HG03565 (cell line): ENCODE measurements at regions not wholly inside any gene's neighbourhood (a gene's known extent, or its start where the extent isn't known, plus 50 kb on each side); places are given as distances from the start of the nearest gene placed in this dataset.
"Not testable (repeated sequence)": the region's sequence is repeated elsewhere in the genome, so short reads cannot be mapped to it uniquely, and the experiment has no call there.

Experiments
- ATAC-seq: cut with Tn5 transposase; IDR thresholded peaks from one replicate; pipeline ENCODE4 v1.9.1; 2021; ENCODE audit warnings: mild to moderate bottlenecking, moderate library complexity; ENCODE audit not compliant: unreplicated experiment

DNA sequence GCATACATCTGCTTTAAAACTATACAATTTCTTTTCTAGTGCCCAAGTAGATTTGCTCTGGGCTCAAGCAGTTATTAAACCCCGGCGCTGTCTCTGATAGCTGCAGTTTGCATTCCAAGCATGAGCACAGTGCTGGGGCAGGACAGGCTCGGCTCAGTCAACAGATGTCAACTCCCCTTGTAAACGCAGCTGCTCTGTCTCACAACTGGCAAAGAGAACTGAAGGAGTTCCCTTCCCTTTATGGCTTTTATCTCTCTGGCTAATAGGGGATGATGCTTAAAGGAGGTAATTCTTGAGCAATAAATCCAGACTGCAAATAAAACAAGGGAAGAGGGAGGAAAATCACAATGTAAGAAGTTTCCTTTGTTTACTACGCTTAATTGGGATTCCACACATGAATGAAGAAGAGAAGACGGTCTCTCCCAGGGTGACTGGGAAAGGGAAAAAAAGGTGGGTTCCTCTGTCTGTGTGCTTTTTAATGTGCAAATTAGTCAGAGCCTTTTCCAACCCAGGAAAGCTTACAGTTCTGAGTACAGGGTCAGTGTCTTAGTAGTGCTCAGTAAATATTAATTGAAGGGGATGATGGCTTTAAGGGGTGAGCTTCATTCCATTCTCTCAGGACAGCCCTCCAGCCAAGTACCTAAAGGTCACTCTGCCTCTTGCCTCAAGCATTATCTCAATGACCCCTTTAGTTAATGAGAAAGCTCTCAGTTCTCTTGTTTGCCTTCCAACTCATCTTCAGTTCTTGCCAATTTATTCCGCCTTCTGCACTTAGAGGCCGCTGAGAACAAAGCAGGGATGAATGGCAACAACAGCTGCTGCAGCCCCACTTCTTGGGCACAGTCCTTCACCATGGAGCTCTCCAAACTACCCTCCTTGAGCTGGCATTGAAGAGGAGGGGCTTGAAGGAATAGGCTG, 155.7 kb upstream of the JADE1 start:
- no peak for ATAC-seq

DNA sequence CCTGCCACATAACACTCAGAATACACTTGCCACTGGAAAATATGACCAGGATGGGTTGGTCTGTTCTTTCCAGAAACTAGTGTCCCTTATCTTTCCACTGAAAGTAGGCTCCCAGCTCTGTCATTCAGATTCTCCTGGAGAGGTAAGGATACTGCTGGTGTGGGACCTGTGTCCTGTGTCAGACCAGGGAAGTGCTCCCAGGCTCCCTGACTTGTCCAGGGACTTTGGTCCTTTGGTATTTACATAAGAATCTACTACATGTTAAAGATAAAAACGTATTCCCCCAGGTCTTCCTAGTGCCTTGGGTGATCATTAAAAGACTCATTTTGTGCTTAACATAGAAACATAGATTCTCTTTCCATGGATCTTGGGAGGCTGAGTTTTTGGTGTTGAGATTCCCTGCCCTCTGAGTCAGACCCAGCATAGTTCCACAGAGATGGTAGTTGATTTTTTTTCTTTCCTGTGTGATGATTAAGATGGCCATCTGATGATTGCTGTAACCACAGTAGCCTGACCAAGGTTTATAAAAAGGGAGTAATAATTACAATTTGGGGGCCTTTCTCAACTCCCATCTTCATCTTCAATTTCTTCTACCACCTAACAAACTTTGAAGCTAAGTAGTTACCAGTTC, 159.8 kb upstream of the JADE1 start:
- no peak for ATAC-seq

DNA sequence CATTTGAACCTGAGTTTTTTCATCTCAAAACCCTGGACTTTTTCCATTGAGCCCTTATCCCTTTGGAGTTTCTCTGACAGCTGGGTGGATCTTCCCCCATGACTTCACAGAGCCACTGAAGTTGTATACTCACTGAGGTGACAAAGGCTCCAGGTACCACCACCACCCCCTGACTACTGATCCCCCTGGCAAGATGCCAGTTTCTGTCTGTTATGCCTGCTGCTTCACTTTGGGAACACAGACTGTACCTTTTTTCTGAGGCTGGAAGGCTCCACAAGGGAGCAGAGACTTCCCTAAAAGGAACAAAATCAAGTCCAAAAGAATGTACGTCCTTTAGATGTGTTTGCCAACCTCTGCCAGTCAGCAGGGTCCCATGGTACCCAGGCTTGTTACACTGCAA, 160.3 kb upstream of the JADE1 start:
- no peak for ATAC-seq

GRCh38 chr4:128648021-128648420, 161.5 kb upstream of the JADE1 start:
- ATAC-seq = no peak

DNA sequence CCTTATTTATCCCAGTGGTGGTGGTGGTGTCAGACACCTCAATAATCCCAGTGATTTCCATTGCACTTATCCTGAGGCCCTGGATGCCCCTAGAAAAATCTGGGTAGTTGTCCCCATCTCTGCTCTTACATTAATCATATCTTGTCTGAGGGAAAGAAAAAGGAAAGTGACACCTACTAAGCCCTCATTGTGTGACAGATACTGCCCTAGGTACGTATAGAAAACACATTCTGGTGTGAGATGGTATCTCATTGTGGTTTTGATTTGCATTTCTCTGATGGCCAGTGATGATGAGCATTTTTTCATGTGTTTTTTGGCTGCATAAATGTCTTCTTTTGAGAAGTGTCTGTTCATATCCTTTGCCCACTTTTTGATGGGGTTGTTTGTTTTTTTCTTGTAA, 162.6 kb upstream of the JADE1 start:
- ATAC-seq = peak; percentile 93

GRCh38 chr4:128644693-128645654, 164.5 kb upstream of the JADE1 start:
- not testable (repeated sequence) for ATAC-seq

- not testable (repeated sequence) for ATAC-seq
These were observed 165.4 kb upstream of the JADE1 start for GRCh38 chr4:128644107-128644506.

DNA sequence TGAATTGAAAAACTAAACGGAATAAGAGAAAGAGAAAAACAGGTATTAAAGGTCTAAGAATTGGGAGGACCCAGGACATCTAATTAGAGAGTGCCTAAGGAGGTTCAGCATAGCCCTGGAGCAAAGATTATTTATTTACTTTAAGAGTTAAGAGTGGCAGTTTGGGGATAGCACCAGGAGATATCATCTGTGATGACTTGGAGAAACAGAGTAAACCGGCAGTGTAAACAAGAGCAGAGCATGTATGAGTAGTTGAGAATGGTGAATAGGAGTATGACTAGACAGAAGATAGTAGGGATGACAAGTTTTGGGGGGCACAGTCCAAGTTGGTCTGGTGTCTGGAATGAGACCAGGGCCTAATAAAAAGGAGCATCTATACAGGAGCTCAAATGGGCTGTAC, 167.9 kb upstream of the JADE1 start:
- ATAC-seq = not testable (repeated sequence)

GRCh38 chr4:128639541-128640270, 169.8 kb upstream of the JADE1 start:
- no peak for ATAC-seq

DNA sequence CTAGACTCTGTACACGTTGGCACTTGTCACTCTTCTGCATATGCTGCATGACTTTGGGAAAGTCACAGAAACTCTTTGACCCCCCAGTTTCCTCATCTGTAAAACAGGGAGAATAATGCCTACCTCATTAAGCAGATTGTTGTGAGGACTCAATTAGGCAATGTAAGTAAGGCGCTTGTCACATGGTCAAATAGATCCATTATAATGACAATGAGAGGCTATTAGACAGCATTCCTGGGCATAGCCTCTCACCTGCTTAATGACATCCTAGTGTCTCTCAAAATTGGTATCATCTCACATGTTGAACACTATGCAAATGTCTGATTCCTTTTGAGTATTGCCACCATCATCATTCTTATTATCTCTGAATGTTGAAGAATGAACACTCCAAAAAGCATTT, 172.6 kb upstream of the JADE1 start:
- no peak for ATAC-seq

- no peak for ATAC-seq
These were observed 173.4 kb upstream of the JADE1 start for GRCh38 chr4:128635955-128636560.

- no peak for ATAC-seq
These were observed 174.2 kb upstream of the JADE1 start for GRCh38 chr4:128635141-128635954.

DNA sequence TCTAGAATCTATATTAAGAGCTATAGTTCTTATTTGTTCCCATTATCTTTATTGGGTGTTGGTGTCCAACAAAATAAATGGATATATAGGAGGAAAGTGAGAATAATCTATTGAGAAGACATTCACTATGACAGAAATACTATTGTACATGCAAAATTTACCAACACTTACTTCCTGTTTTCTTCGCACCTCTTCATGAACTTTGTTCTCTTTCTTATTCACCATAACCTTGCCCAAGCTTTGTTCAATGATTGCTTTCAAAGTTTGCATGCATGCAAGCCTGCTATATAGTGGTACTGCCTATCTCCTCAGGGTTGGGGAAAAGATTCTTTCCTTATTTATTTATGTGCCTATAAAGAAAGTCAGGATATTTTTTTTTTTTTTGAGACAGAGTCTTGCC, 176.4 kb upstream of the JADE1 start:
- ATAC-seq = no peak

- no peak for ATAC-seq
These were observed 178.6 kb upstream of the JADE1 start for GRCh38 chr4:128630871-128631270.

- ATAC-seq = no peak
These were observed 185.8 kb upstream of the JADE1 start for GRCh38 chr4:128623508-128624215.

GRCh38 chr4:128620279-128620965, 189.1 kb upstream of the JADE1 start:
- ATAC-seq = not testable (repeated sequence)

GRCh38 chr4:128615197-128615596, 194.3 kb upstream of the JADE1 start:
- ATAC-seq = no peak

DNA sequence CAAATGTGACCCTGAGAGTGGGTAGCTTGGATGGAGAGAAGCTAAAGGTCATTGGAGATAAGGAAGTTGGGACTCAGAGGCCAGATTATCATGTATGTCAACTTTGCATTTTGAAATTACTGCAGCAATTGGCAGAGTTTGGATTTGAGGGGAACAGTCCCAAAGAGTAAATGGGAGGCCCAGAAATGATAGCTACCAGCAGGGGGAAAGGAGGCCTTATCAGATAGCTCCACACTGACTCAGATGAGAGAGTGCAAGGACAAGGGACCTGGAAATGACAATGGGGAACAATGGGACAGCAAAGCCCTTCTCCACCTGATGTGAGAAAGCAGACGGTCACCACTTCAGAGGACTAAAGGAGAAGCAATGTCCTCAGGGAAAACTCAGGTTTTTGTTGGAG, 201.5 kb upstream of the JADE1 start:
- no peak for ATAC-seq
